Astrocyte (in vitro differentiated cells and primary cell): ENCODE measurements at regions not wholly inside any gene's neighbourhood (a gene's known extent, or its start where the extent isn't known, plus 50 kb on each side); places are given as distances from the start of the nearest gene placed in this dataset.

Source experiments
- DNase-seq: peaks from one replicate; pipeline ENCODE4 v3.0.0-alpha.2; 2010; ENCODE audit warnings: low read depth
- FAIRE-seq: peaks from 2 replicates; lab custom pipeline; 2011; peaks lifted over from hg19 to GRCh38; lab: Jason Lieb, UNC
- H2AFZ ChIP-seq: 2 replicates; pipeline ENCODE4 v1.6.0; 2012; ENCODE audit warnings: low read depth, low read length, inconsistent platforms
- H3K27ac ChIP-seq: 2 replicates; pipeline ENCODE4 v1.5.1; 2011; ENCODE audit warnings: low read depth, low read length, inconsistent platforms
- H3K27me3 ChIP-seq: 2 replicates; pipeline ENCODE4 v1.6.0; 2011; ENCODE audit warnings: low read length, inconsistent platforms; ENCODE audit not compliant: insufficient read depth
- H3K36me3 ChIP-seq: 2 replicates; pipeline ENCODE4 v1.5.1; 2011; ENCODE audit warnings: low read length, inconsistent platforms; ENCODE audit not compliant: insufficient read depth
- H3K4me1 ChIP-seq: 2 replicates; pipeline ENCODE4 v1.5.1; 2011; ENCODE audit warnings: low read length, inconsistent platforms; ENCODE audit not compliant: insufficient read depth
- H3K4me2 ChIP-seq: 2 replicates; pipeline ENCODE4 v1.6.0; 2012; ENCODE audit warnings: low read length, inconsistent platforms
- H3K4me3 ChIP-seq: 2 replicates; pipeline ENCODE4 v1.5.1; 2011; ENCODE audit warnings: low read depth, mild to moderate bottlenecking, low read length, inconsistent platforms; ENCODE audit not compliant: insufficient read depth
- H3K79me2 ChIP-seq: 2 replicates; pipeline ENCODE4 v1.6.0; 2012; ENCODE audit warnings: mild to moderate bottlenecking, low read length, inconsistent platforms; ENCODE audit not compliant: insufficient read depth
- H3K9ac ChIP-seq: 2 replicates; pipeline ENCODE4 v1.6.0; 2012; ENCODE audit warnings: mild to moderate bottlenecking, low read length, inconsistent platforms
- H3K9me3 ChIP-seq: 2 replicates; pipeline ENCODE4 v1.5.1; 2012; ENCODE audit warnings: low read depth, mild to moderate bottlenecking, low read length, inconsistent platforms; ENCODE audit not compliant: insufficient read depth
- H4K20me1 ChIP-seq: 2 replicates; pipeline ENCODE4 v1.6.0; 2012; ENCODE audit warnings: low read length, inconsistent platforms; ENCODE audit not compliant: insufficient read depth
- H3K27ac Mint-ChIP-seq: one replicate; pipeline ENCODE4 v1.8.0; 2021; ENCODE audit warnings: mild to moderate bottlenecking, mixed read lengths; ENCODE audit not compliant: unreplicated experiment
- H3K27me3 Mint-ChIP-seq: one replicate; pipeline ENCODE4 v1.8.0; 2021; ENCODE audit warnings: low read depth, mixed read lengths; ENCODE audit not compliant: unreplicated experiment
- H3K36me3 Mint-ChIP-seq: one replicate; pipeline ENCODE4 v1.8.0; 2021; ENCODE audit warnings: low read depth, mixed read lengths; ENCODE audit not compliant: unreplicated experiment
- H3K4me1 Mint-ChIP-seq: one replicate; pipeline ENCODE4 v1.8.0; 2021; ENCODE audit warnings: low read depth, mixed read lengths; ENCODE audit not compliant: unreplicated experiment
- H3K4me3 Mint-ChIP-seq: one replicate; pipeline ENCODE4 v1.8.0; 2021; ENCODE audit warnings: mild to moderate bottlenecking, moderate library complexity, mixed read lengths; ENCODE audit not compliant: unreplicated experiment
- H3K9me3 Mint-ChIP-seq: one replicate; pipeline ENCODE4 v1.8.0; 2021; ENCODE audit warnings: mild to moderate bottlenecking, mixed read lengths; ENCODE audit not compliant: unreplicated experiment
- EZH2 ChIP-seq: IDR thresholded peaks from 2 replicates; pipeline ENCODE4 v1.6.1; 2012; ENCODE audit warnings: mild to moderate bottlenecking, low read length, inconsistent platforms; ENCODE audit not compliant: insufficient read depth
- TF ChIP-seq, protein P1 (sequence below): IDR thresholded peaks from 2 replicates; pipeline ENCODE4 v1.5.1; 2011; ENCODE audit warnings: low read depth, mild to moderate bottlenecking, inconsistent platforms, low read length, moderate library complexity; ENCODE audit not compliant: insufficient read depth

DNA sequence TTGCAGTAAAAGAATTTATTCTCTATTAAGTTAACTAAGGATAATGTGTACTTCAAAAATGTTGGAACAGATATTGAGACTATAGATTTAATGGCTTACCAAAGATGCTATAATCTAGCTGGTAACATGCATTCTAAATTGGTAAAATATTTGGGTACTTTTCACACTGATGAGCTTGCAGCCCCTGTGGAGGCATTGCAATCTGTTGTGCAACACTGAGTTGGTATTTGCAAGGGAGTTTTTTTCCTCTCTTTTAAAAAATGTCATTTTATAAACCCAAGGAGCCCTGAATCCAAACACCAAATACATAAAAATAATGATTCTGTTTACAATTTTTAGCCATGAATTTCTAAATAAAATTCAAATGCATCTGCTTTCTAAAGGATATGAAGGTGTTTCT lies 944.8 kb downstream of the DTWD2 start:
- H3K4me2 ChIP-seq = no peak overlapping the region
- no peak overlapping the region for H3K9ac ChIP-seq
- no peaks in the 10 kb centered on the region for H4K20me1 ChIP-seq
- H3K36me3 Mint-ChIP-seq = no peaks in the 10 kb centered on the region
- H3K27me3 ChIP-seq = no peaks in the 10 kb centered on the region
- TF ChIP-seq EZH2 = no peak
- TF ChIP-seq, protein P1, sequence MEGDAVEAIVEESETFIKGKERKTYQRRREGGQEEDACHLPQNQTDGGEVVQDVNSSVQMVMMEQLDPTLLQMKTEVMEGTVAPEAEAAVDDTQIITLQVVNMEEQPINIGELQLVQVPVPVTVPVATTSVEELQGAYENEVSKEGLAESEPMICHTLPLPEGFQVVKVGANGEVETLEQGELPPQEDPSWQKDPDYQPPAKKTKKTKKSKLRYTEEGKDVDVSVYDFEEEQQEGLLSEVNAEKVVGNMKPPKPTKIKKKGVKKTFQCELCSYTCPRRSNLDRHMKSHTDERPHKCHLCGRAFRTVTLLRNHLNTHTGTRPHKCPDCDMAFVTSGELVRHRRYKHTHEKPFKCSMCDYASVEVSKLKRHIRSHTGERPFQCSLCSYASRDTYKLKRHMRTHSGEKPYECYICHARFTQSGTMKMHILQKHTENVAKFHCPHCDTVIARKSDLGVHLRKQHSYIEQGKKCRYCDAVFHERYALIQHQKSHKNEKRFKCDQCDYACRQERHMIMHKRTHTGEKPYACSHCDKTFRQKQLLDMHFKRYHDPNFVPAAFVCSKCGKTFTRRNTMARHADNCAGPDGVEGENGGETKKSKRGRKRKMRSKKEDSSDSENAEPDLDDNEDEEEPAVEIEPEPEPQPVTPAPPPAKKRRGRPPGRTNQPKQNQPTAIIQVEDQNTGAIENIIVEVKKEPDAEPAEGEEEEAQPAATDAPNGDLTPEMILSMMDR = no peak
- H3K27ac ChIP-seq = no peak overlapping the region
- DNase-seq (no peak), FAIRE-seq (no peak)
- H3K4me1 ChIP-seq = no peaks in the 10 kb centered on the region
- no peaks in the 10 kb centered on the region for H3K36me3 ChIP-seq
- H3K4me1 Mint-ChIP-seq = no peaks in the 10 kb centered on the region
- no peaks in the 10 kb centered on the region for H3K9me3 Mint-ChIP-seq
- H3K4me3 ChIP-seq = no peak overlapping the region
- no peaks in the 10 kb centered on the region for H3K79me2 ChIP-seq
- H3K27me3 Mint-ChIP-seq = no peaks in the 10 kb centered on the region
- H3K4me3 Mint-ChIP-seq = no peak overlapping the region
- H3K9me3 ChIP-seq = no peaks in the 10 kb centered on the region
- no peak overlapping the region for H3K27ac Mint-ChIP-seq
- H2AFZ ChIP-seq = no peak overlapping the region

DNA sequence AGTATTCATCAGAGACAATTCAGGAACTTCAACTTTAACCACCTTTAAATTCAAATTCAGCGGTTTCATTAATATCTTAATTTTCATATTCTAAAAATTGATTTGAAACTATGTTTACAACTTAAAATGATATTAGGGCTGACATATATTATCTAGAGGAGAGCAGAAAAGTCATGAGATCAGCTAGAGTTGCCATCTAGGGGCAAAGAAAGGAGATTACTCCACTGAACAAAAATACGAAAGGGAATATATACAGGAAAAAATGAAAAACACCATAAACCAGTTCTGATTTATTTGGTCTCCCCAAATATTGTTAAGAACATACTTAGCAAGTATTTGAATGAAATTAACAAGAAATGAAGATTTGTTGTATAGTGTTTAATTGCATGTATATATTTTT lies 946.3 kb downstream of the DTWD2 start:
- no peaks in the 10 kb centered on the region for H3K27me3 Mint-ChIP-seq
- H3K9me3 Mint-ChIP-seq = no peaks in the 10 kb centered on the region
- H3K4me2 ChIP-seq = no peak overlapping the region
- no peaks in the 10 kb centered on the region for H3K36me3 ChIP-seq
- no peak overlapping the region for H3K4me3 Mint-ChIP-seq
- no peak overlapping the region for H2AFZ ChIP-seq
- no peak overlapping the region for H3K27ac ChIP-seq
- FAIRE-seq = no peak
- H3K79me2 ChIP-seq = no peaks in the 10 kb centered on the region
- DNase-seq = no peak
- no peaks in the 10 kb centered on the region for H3K9me3 ChIP-seq
- H3K4me1 Mint-ChIP-seq = no peaks in the 10 kb centered on the region
- TF ChIP-seq, protein P1 = no peak
- TF ChIP-seq EZH2 = no peak
- no peak overlapping the region for H3K9ac ChIP-seq
- H3K27me3 ChIP-seq = no peaks in the 10 kb centered on the region
- H3K4me1 ChIP-seq = no peaks in the 10 kb centered on the region
- no peak overlapping the region for H3K27ac Mint-ChIP-seq
- no peaks in the 10 kb centered on the region for H3K36me3 Mint-ChIP-seq
- H4K20me1 ChIP-seq = no peaks in the 10 kb centered on the region
- no peak overlapping the region for H3K4me3 ChIP-seq

DNA sequence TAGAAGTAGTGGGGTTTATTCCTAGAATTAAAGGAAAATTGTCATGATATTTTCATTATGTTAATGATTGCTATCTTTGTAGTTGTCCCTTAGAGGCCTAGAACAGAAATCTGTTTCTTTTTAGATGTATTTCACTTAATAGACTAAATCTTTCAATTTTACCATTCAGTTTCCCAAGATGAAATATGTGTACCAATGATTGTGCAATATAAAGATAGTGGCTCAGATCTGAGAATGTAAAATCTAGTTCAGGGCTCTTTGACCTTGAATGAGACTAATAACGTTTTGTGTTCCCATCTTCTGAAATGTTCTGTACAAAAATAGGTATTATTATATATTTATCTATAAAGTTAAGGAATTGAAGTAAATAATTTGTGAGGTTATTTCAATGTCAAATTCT lies 947.9 kb downstream of the DTWD2 start:
- no peak overlapping the region for H3K4me3 Mint-ChIP-seq
- no peak overlapping the region for H3K27ac ChIP-seq
- H3K9me3 Mint-ChIP-seq = no peaks in the 10 kb centered on the region

More for the DNA sequence above, 947.9 kb downstream of the DTWD2 start:
- DNase-seq (no peak), FAIRE-seq (no peak)
- Histone ChIP-seq H3K79me2 (no peaks in the 10 kb centered on the region), H3K9me3 (no peaks in the 10 kb centered on the region), H3K27me3 (no peaks in the 10 kb centered on the region), H3K4me2 (no peak overlapping the region), H3K36me3 (no peaks in the 10 kb centered on the region), H4K20me1 (no peaks in the 10 kb centered on the region), H2AFZ (no peak overlapping the region), H3K4me3 (no peak overlapping the region), H3K9ac (no peak overlapping the region), H3K4me1 (no peaks in the 10 kb centered on the region)
- no peak overlapping the region for H3K27ac Mint-ChIP-seq
- no peaks in the 10 kb centered on the region for H3K36me3 Mint-ChIP-seq
- no peaks in the 10 kb centered on the region for H3K4me1 Mint-ChIP-seq
- no peak for TF ChIP-seq EZH2
- TF ChIP-seq, protein P1 = no peak
- no peaks in the 10 kb centered on the region for H3K27me3 Mint-ChIP-seq
